ENCODE measurements at regions not wholly inside any gene's neighbourhood (a gene's known extent, or its start where the extent isn't known, plus 50 kb on each side); places are given as distances from the start of the nearest gene placed in this dataset.

GRCh38 chr7:43022008-43022407 lies 89.8 kb downstream of the MRPL32 start:
- H3K9me3 ChIP-seq (ENCODE audit: control extremely low read depth in 1 of 5, control insufficient read depth in 4 of 5, insufficient read depth in 2 of 5, low read depth in 1 of 5, low read length in 4 of 5): no peaks in the 10 kb centered on the region
- no peak overlapping the region for H3K4me3 ChIP-seq (ENCODE audit: control insufficient read depth in 1 of 7, extremely low read depth in 1 of 7, insufficient read depth in 4 of 7, low read depth in 2 of 7, low read length in 6 of 7)
- no peaks in the 10 kb centered on the region for H3K4me1 ChIP-seq (ENCODE audit: control extremely low read depth in 1 of 4, control insufficient read depth in 4 of 4, insufficient read depth in 4 of 4, low read length in 3 of 4)
- ChIA-PET POLR2A (no interaction called here), CTCF (no interaction called here)
- peaks cover 0 to 3% (median 0%) of the 10 kb centered on the region in 5 experiments for H3K27me3 ChIP-seq (replicated peaks in 2 of 5; ENCODE audit: control insufficient read depth in 4 of 5, insufficient read depth in 5 of 5, low read length in 4 of 5)
- no peak overlapping the region for H3K27ac ChIP-seq (ENCODE audit: insufficient read depth in 1 of 2, low read depth in 1 of 2, low read length in 2 of 2, poor library complexity in 1 of 2, severe bottlenecking in 2 of 2)
- 80% methylated on average over 2 of the region's 7 CpGs for WGBS (ENCODE audit: insufficient coverage)
- DNase-seq: no peak
- H3K36me3 ChIP-seq (ENCODE audit: control insufficient read depth in 4 of 4, insufficient read depth in 4 of 4, low read length in 3 of 4): no peaks in the 10 kb centered on the region

DNA sequence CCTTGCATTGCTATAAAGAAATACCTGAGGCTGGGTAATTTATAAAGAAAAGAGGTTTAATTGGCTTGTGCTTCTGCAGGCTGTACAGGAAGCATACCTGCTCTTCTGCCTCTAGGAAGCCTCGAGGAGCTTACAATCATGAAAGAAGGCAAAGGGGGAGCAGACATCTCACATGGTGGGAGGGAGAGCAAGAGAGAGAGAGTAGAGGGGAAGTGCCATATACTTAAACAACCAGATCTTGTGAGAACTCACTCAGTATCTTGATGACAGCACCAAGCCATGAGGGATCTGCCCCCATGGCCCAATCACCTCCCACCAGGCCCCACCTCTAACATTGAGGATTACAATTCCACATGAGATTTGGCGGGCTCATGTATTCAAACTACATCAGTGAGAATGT lies 79.1 kb upstream of the HECW1 start:
- Histone ChIP-seq H3K27me3 (replicated peaks in 2 of 5; ENCODE audit: control insufficient read depth in 4 of 5, insufficient read depth in 5 of 5, low read length in 4 of 5) (peaks cover 0 to 2% (median 0%) of the 10 kb centered on the region in 5 experiments), H3K9me3 (ENCODE audit: control extremely low read depth in 1 of 5, control insufficient read depth in 4 of 5, insufficient read depth in 2 of 5, low read depth in 1 of 5, low read length in 4 of 5) (no peaks in the 10 kb centered on the region), H3K4me1 (ENCODE audit: control extremely low read depth in 1 of 4, control insufficient read depth in 4 of 4, insufficient read depth in 4 of 4, low read length in 3 of 4) (no peaks in the 10 kb centered on the region), H3K36me3 (ENCODE audit: control insufficient read depth in 4 of 4, insufficient read depth in 4 of 4, low read length in 3 of 4) (no peaks in the 10 kb centered on the region), H3K4me3 (ENCODE audit: control insufficient read depth in 1 of 7, extremely low read depth in 1 of 7, insufficient read depth in 4 of 7, low read depth in 2 of 7, low read length in 6 of 7) (no peak overlapping the region), H3K27ac (ENCODE audit: insufficient read depth in 1 of 2, low read depth in 1 of 2, low read length in 2 of 2, poor library complexity in 1 of 2, severe bottlenecking in 2 of 2) (no peak overlapping the region)
- CTCF ChIA-PET: no interaction called here
- WGBS (ENCODE audit: insufficient coverage): 80% methylated on average over 1 of the region's 2 CpGs
- DNase-seq: no peak
- POLR2A ChIA-PET: no interaction called here

DNA sequence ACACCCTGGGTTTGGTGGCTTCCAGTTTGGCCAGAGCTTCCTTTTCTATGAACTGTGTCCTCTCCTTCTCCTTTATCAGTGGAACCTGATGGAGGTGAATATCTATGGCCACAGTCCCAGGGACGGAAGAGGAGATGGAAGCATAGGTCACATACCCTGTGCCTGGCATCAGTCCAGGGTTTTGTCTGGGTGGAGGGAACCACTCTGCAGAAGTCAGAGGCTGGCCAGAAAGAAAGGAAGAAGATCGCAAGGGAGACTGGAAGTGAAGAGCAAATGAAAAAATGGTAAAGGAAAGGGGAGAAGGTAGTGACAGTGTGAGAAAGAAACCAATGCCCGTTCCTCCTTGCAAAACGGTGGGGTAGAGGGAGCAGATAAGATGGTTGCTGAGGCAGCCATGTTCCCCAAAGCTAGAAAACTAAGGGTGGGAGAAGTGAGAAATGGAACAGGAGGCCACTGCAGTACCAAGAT lies 77.9 kb upstream of the HECW1 start:
- POLR2A ChIA-PET: no interaction called here
- no peak for DNase-seq
- 96% methylated on average over 3 of the region's 4 CpGs for WGBS (ENCODE audit: insufficient coverage)
- CTCF ChIA-PET: no interaction called here
- no peaks in the 10 kb centered on the region for H3K9me3 ChIP-seq (ENCODE audit: control extremely low read depth in 1 of 5, control insufficient read depth in 4 of 5, insufficient read depth in 2 of 5, low read depth in 1 of 5, low read length in 4 of 5)
- H3K27me3 ChIP-seq (replicated peaks in 2 of 5; ENCODE audit: control insufficient read depth in 4 of 5, insufficient read depth in 5 of 5, low read length in 4 of 5): peaks cover 0 to 2% (median 0%) of the 10 kb centered on the region in 5 experiments
- H3K27ac ChIP-seq (ENCODE audit: insufficient read depth in 1 of 2, low read depth in 1 of 2, low read length in 2 of 2, poor library complexity in 1 of 2, severe bottlenecking in 2 of 2): no peak overlapping the region
- no peaks in the 10 kb centered on the region for H3K36me3 ChIP-seq (ENCODE audit: control insufficient read depth in 4 of 4, insufficient read depth in 4 of 4, low read length in 3 of 4)
- H3K4me3 ChIP-seq (ENCODE audit: control insufficient read depth in 1 of 7, extremely low read depth in 1 of 7, insufficient read depth in 4 of 7, low read depth in 2 of 7, low read length in 6 of 7): no peak overlapping the region
- H3K4me1 ChIP-seq (ENCODE audit: control extremely low read depth in 1 of 4, control insufficient read depth in 4 of 4, insufficient read depth in 4 of 4, low read length in 3 of 4): no peaks in the 10 kb centered on the region

- ChIA-PET POLR2A (no interaction called here), CTCF (interaction anchor here (1.5 kb wide), 1 partner anchor 14 kb away, joined by 3 read pairs; no protein-coding TSS in a partner anchor)
- Histone ChIP-seq H3K36me3 (ENCODE audit: control insufficient read depth in 4 of 4, insufficient read depth in 4 of 4, low read length in 3 of 4) (no peaks in the 10 kb centered on the region), H3K4me3 (ENCODE audit: control insufficient read depth in 1 of 7, extremely low read depth in 1 of 7, insufficient read depth in 4 of 7, low read depth in 2 of 7, low read length in 6 of 7) (no peak overlapping the region), H3K27me3 (replicated peaks in 2 of 5; ENCODE audit: control insufficient read depth in 4 of 5, insufficient read depth in 5 of 5, low read length in 4 of 5) (peaks cover 0 to 2% (median 1%) of the 10 kb centered on the region in 5 experiments), H3K9me3 (ENCODE audit: control extremely low read depth in 1 of 5, control insufficient read depth in 4 of 5, insufficient read depth in 2 of 5, low read depth in 1 of 5, low read length in 4 of 5) (no peaks in the 10 kb centered on the region), H3K4me1 (ENCODE audit: control extremely low read depth in 1 of 4, control insufficient read depth in 4 of 4, insufficient read depth in 4 of 4, low read length in 3 of 4) (no peaks in the 10 kb centered on the region), H3K27ac (ENCODE audit: insufficient read depth in 1 of 2, low read depth in 1 of 2, low read length in 2 of 2, poor library complexity in 1 of 2, severe bottlenecking in 2 of 2) (no peak overlapping the region)
- 80% methylated on average over 1 of the region's 4 CpGs for WGBS (ENCODE audit: insufficient coverage)
- DNase-seq: no peak
These were observed 74.9 kb upstream of the HECW1 start for GRCh38 chr7:43037531-43037930.

DNA sequence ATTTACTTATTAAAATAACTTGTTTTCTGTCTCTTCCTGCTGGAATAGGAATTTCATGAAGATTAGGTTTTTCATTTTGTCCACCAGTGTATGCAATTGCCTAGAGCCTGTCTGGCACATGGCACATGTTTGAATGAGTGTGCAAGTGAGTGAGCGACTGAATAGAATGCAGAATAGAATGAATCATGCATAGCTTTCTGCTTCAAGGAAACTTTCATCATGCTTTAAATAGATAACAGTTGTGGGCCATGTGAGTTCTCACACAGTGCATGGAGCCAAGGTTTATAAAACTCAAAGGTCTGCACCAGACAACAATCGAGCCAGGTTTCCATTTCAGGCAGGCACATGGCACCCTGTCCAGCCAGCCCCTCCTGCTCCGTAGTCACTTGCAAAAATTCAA lies 74.2 kb upstream of the HECW1 start:
- H3K36me3 ChIP-seq (ENCODE audit: control insufficient read depth in 4 of 4, insufficient read depth in 4 of 4, low read length in 3 of 4): no peaks in the 10 kb centered on the region
- DNase-seq: no peak
- CTCF ChIA-PET: no interaction called here
- H3K27ac ChIP-seq (ENCODE audit: insufficient read depth in 1 of 2, low read depth in 1 of 2, low read length in 2 of 2, poor library complexity in 1 of 2, severe bottlenecking in 2 of 2): no peak overlapping the region
- POLR2A ChIA-PET: no interaction called here
- no peaks in the 10 kb centered on the region for H3K9me3 ChIP-seq (ENCODE audit: control extremely low read depth in 1 of 5, control insufficient read depth in 4 of 5, insufficient read depth in 2 of 5, low read depth in 1 of 5, low read length in 4 of 5)
- H3K4me1 ChIP-seq (ENCODE audit: control extremely low read depth in 1 of 4, control insufficient read depth in 4 of 4, insufficient read depth in 4 of 4, low read length in 3 of 4): no peaks in the 10 kb centered on the region
- 100% methylated on average over 1 of the region's 3 CpGs for WGBS (ENCODE audit: insufficient coverage)
- H3K27me3 ChIP-seq (replicated peaks in 2 of 5; ENCODE audit: control insufficient read depth in 4 of 5, insufficient read depth in 5 of 5, low read length in 4 of 5): peaks cover 0 to 8% (median 1%) of the 10 kb centered on the region in 5 experiments
- H3K4me3 ChIP-seq (ENCODE audit: control insufficient read depth in 1 of 7, extremely low read depth in 1 of 7, insufficient read depth in 4 of 7, low read depth in 2 of 7, low read length in 6 of 7): no peak overlapping the region

GRCh38 chr7:43039346-43039745 lies 73.1 kb upstream of the HECW1 start:
- CTCF ChIA-PET: no interaction called here
- Histone ChIP-seq H3K27me3 (replicated peaks in 2 of 5; ENCODE audit: control insufficient read depth in 4 of 5, insufficient read depth in 5 of 5, low read length in 4 of 5) (peaks cover 0 to 9% (median 1%) of the 10 kb centered on the region in 5 experiments), H3K36me3 (ENCODE audit: control insufficient read depth in 4 of 4, insufficient read depth in 4 of 4, low read length in 3 of 4) (no peaks in the 10 kb centered on the region), H3K4me1 (ENCODE audit: control extremely low read depth in 1 of 4, control insufficient read depth in 4 of 4, insufficient read depth in 4 of 4, low read length in 3 of 4) (no peaks in the 10 kb centered on the region), H3K9me3 (ENCODE audit: control extremely low read depth in 1 of 5, control insufficient read depth in 4 of 5, insufficient read depth in 2 of 5, low read depth in 1 of 5, low read length in 4 of 5) (no peaks in the 10 kb centered on the region), H3K27ac (ENCODE audit: insufficient read depth in 1 of 2, low read depth in 1 of 2, low read length in 2 of 2, poor library complexity in 1 of 2, severe bottlenecking in 2 of 2) (no peak overlapping the region), H3K4me3 (ENCODE audit: control insufficient read depth in 1 of 7, extremely low read depth in 1 of 7, insufficient read depth in 4 of 7, low read depth in 2 of 7, low read length in 6 of 7) (no peak overlapping the region)
- no peak for DNase-seq
- POLR2A ChIA-PET: no interaction called here
- 57% methylated on average over 3 of the region's 3 CpGs for WGBS (ENCODE audit: insufficient coverage)

GRCh38 chr7:43040461-43040860 lies 72.0 kb upstream of the HECW1 start:
- DNase-seq: no peak
- peaks cover 0 to 9% (median 1%) of the 10 kb centered on the region in 5 experiments for H3K27me3 ChIP-seq (replicated peaks in 2 of 5; ENCODE audit: control insufficient read depth in 4 of 5, insufficient read depth in 5 of 5, low read length in 4 of 5)
- H3K9me3 ChIP-seq (ENCODE audit: control extremely low read depth in 1 of 5, control insufficient read depth in 4 of 5, insufficient read depth in 2 of 5, low read depth in 1 of 5, low read length in 4 of 5): no peaks in the 10 kb centered on the region
- CTCF ChIA-PET: no interaction called here
- POLR2A ChIA-PET: no interaction called here
- no peak overlapping the region for H3K4me3 ChIP-seq (ENCODE audit: control insufficient read depth in 1 of 7, extremely low read depth in 1 of 7, insufficient read depth in 4 of 7, low read depth in 2 of 7, low read length in 6 of 7)
- no peaks in the 10 kb centered on the region for H3K36me3 ChIP-seq (ENCODE audit: control insufficient read depth in 4 of 4, insufficient read depth in 4 of 4, low read length in 3 of 4)
- no peak overlapping the region for H3K27ac ChIP-seq (ENCODE audit: insufficient read depth in 1 of 2, low read depth in 1 of 2, low read length in 2 of 2, poor library complexity in 1 of 2, severe bottlenecking in 2 of 2)
- no peaks in the 10 kb centered on the region for H3K4me1 ChIP-seq (ENCODE audit: control extremely low read depth in 1 of 4, control insufficient read depth in 4 of 4, insufficient read depth in 4 of 4, low read length in 3 of 4)
